NAMALWA (cell line): ENCODE measurements at regions not wholly inside any gene's neighbourhood (a gene's known extent, or its start where the extent isn't known, plus 50 kb on each side); places are given as distances from the start of the nearest gene placed in this dataset.

Source experiments
- DNase-seq: peaks from one replicate; pipeline ENCODE4 v3.0.0-alpha.2; 2015; ENCODE audit warnings: low spot score

DNA sequence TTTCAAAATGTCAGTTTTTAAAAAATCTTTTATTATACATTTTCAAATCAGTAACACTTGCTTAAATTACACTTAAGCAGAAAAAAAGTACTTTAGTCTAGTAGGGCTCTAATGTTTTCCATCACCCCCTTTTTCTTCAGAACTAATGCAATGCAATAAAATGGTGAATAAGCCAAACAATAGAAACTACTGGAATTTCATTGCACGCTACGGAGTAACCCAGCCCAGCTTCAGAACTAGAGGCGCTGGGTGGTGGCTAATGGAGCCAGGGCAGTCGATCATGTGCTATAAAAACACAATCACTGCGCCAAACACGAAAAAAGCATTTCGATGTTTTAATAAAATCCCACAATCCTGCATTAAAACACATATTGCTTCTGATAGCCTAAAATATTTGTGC, 59.9 kb upstream of the ODAD2 start:
- DNase-seq = no peak

DNA sequence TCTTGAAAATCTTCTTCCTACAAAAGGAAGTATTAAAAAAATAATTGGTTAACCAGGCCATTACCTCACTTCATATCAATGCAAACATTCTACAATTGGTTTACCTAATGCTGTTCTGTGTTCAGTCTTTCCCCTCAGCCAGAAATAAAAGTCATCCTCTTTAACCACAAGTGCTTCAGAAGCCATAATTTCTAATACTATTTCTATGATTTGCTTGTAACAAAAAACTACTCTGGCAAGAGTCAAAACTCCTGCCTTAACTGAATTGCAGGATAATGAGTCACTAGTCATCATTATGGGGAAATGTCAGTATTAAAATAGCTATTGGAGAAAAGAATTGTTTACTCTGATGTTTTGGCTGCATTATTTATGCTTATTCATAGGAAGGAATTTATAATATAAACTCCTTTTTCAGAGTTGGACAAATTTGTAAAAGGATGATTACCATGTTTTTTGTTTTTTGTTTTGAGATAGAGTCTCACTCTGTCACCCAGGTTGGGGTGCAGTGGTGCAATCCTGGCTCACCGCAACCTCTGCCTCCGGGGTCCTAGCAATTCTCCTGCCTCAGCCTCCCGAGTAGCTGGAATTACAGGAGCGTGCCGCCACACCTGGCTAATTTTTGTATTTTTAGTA, 55.5 kb upstream of the ODAD2 start:
- DNase-seq = no peak

DNA sequence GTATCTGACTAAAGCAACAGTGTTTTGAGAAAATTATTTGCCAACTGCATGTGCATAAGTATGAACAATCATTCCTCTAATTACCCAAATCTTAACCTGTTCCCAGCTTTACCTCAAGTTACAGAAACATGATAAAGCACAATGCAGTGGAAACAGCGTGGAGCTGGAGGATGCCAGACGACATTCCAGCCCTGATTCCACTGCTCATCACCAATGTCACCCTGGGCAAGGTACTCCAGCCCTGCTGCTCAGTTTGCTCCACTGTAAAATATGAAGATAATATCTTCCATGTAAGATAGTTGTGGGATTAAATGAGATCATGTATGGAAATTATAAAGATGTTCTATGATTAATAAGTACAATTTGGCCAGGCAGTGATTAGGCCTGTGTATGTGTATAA, 50.4 kb upstream of the ODAD2 start:
- no peak for DNase-seq
